ENCODE measurements at regions not wholly inside any gene's neighbourhood (a gene's known extent, or its start where the extent isn't known, plus 50 kb on each side); places are given as distances from the start of the nearest gene placed in this dataset.
"Not testable (repeated sequence)": the region's sequence is repeated elsewhere in the genome, so short reads cannot be mapped to it uniquely, and the experiment has no call there.

DNA sequence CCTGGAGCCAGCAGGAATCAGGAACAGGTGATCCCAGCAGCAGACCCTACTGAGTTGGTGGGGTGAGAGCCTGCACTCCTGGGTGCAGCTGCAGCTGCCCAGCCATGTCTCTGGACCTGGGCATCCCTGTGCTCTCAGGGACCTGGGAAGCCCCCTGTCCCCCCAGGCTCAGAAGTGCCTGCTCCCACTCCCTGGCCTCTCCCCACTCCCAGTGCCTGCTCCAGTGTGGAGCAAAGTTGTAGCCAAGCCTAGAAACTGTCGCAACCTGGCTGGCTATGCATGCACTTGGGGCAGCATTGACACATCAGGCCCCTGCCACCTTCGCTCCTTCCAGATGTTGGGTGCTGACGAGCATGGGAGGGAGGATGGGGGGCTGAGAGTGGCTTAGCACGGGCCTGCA lies 1124.7 kb upstream of the ACVR2A start:
- no peak for DNase-seq (ENCODE audit: low read depth in 2 of 2)

DNA sequence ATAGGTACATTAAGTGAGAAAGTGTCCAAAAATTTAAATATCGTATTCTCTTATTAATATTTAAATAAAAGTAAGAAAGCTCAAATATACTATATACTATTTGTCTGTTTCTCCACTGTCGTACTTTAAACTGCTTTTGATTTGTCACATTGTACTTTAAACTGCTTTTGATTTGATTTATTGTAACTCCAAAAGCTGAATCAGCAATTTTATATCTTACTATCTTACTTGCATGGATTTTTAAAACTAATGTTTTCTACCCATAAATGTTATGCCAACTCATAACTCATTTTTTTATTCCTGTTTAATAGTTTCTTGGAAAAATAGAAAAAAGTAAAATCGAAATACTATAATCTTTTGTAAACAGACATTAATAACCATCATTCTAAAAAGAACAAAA lies 1128.2 kb upstream of the ACVR2A start:
- no peak for DNase-seq (ENCODE audit: low read depth in 2 of 2)

DNA sequence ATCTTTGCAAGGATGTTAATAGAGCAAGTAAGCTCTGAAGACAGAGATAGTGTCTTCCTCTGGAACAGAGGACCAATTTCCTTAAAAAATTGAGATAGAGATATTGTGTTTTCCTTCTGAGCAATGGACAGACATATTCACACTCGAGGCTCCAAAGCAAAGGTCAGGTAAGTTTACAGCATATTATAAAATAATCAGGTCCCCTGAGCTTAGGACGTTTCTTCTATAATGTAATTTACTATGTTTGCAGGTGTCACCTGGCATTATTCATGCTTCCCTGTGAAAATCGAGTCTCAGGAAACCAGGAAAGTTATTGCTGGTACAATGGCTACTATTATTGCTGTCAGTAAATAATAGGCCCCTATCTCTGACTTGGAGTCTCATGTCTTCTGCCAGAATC lies 1135.8 kb upstream of the ACVR2A start:
- DNase-seq (ENCODE audit: low read depth in 2 of 2): no peak

DNA sequence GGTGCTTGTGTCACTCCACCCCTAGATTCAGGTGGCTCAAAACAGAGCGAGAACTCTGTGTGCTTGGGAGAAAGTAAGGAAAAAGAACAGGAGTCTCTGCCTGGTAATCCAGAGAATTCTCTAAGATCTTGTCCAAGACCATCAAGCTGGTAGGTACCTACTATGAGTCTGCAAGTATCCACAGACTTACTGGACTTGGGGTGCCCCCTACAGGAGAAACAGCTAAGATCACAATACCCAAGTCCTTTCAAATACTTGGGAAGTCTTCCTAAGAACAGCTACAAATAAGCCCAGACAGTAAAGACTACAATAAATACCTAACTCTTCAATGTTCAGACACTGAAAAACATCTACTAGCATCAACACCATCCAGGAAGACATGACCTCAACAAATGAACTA lies 1143.6 kb upstream of the ACVR2A start:
- no peak for DNase-seq (ENCODE audit: low read depth in 2 of 2)

DNA sequence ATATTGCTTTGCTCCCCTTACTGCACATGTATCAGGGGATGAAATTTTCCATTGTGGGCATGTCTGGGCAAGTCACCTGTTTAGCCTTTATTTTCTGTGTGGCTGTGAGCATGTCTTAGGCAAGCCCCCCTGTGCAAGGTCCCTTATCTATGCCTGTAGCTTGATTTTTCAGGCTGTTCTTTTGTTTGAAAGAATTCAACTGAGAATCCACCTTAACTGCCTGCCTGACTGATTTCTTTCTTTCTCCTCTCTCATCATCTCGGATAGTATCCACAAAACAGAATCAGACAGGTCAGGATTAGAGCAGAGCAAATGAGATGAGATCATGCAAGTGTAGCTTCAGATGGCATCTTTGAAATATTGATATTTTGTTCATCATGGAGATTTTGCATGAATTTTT lies 1147.5 kb upstream of the ACVR2A start:
- DNase-seq (ENCODE audit: low read depth in 2 of 2): no peak

DNA sequence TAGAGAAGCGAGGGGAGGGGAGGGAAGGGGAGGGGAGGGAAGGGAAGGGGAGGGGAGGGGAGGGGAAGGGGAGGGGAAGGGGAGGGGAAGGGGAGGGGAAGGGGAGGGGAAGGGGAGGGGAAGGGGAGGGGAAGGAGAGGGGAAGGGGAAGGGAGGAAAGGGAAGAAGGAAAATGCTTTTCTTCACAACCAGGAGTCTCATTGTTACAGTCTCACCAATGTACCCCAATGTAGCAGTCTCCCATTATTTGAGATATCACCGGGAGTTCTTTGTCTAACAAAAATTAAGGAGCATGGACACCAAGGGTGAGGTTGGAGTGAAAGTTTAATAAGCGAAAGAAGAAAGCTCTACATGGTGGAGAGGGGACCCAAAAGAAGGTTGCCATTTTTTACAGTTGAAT lies 1148.0 kb upstream of the ACVR2A start:
- not testable (repeated sequence) for DNase-seq (ENCODE audit: low read depth in 2 of 2)

DNA sequence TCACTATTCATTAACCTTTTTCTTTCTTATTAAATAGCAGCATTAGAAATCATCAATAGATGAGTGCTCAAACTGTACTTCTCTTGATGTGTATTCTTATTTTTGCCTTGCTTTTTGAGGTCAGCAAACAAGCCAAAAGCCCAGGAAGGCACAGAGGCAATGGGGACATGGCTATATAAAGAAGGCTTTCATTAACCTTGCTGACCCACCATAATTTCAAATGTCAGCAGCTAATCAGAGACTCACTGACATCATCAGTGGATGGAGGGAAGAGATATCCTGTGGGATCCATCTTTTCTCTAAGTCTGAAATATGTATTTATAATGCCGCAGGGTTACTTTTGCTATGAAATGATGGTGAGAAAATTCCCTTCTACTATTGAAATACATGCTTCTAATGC lies 1162.8 kb upstream of the ACVR2A start:
- no peak for DNase-seq (ENCODE audit: low read depth in 2 of 2)

- DNase-seq (ENCODE audit: low read depth in 2 of 2): no peak
These were observed 1166.3 kb upstream of the ACVR2A start for GRCh38 chr2:146678516-146678915.

GRCh38 chr2:146677280-146677679 lies 1167.5 kb upstream of the ACVR2A start:
- no peak for DNase-seq (ENCODE audit: low read depth in 2 of 2)

DNA sequence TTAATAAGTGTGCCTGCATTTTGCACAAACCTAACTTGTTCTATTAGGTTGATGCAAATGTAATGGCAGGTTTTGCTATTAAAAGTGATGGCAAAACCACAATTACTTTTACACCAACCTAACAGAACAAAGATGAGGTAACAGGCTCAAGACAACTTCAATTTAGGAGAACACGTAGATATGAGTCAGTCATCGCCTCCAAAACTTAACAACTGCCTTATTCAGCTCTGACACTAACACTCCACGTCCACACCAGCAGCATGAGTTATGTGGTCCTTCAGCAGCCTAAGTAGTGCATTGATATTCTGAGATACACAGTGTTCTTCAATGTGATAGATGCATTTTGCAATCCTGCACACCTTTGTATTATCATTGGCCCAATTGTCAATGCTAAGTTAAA lies 1175.1 kb upstream of the ACVR2A start:
- no peak for DNase-seq (ENCODE audit: low read depth in 2 of 2)

- DNase-seq (ENCODE audit: low read depth in 2 of 2): peak in 1 of 2 experiments; percentile 4
These were observed 1178.5 kb upstream of the ACVR2A start for GRCh38 chr2:146666340-146666739.

DNA sequence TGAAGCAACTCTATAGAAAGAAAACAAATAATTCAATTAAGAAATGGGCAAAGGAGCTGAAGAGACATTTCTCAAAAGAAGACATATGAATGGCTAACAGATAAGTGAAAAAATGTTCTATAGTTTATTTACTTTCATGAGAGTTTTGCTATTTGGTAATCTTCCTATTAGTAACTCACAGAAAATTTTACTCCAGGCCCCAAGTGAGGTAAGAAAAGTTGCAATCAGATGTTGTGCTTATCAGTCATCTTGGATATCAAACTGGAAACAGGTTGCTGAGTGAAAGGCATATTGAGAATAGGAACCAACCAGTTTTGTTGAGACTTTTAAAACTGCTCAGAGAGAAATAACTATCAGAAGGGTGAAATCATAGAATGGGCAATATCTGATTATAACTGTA lies 1179.0 kb upstream of the ACVR2A start:
- no peak for DNase-seq (ENCODE audit: low read depth in 2 of 2)

- peak; percentile 22 to 36 for DNase-seq (ENCODE audit: low read depth in 2 of 2)
These were observed 1183.2 kb upstream of the ACVR2A start for GRCh38 chr2:146661473-146662096.

DNA sequence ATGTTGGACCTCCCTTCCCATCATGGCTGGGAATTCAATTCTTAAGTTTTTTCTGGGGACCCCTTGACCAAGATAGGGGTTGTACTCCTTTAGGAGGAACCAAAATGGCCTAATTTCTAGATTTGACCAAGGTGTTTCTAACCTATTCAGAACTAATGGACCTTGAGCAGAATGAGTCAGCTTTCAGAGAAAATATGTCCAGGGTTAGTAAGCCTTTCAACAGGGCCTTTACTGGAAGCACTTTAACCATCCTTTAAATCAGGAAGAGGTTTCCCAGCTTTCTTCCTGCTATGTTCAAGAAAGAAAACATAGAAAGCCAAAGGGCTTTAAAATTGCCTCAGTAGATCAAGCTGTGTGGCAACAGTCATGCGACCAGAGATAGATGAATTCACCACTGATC lies 1184.9 kb upstream of the ACVR2A start:
- no peak for DNase-seq (ENCODE audit: low read depth in 2 of 2)

DNA sequence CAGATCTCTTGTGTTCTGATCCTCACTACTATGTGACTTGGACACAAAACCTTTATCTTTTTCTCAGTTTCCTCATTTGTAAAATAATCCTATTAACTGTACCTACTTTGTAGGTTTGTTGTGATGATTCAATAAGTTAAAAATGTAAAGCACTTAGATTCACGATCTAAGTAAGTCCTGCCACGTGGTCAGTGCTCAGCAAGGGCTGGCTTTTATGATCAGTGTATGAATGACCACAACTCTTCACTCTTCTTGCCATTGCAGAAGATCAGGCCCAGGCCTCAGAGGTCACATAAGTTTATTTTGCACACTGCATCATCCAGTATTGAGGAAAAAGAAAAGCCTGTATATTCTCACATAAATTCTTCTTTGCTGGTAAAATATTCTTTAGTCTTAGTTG lies 1192.5 kb upstream of the ACVR2A start:
- no peak for DNase-seq (ENCODE audit: low read depth in 2 of 2)

GRCh38 chr2:146651361-146651760 lies 1193.5 kb upstream of the ACVR2A start:
- DNase-seq (ENCODE audit: low read depth in 2 of 2): no peak

- no peak for DNase-seq (ENCODE audit: low read depth in 2 of 2)
These were observed 1202.8 kb upstream of the ACVR2A start for GRCh38 chr2:146642066-146642465.

DNA sequence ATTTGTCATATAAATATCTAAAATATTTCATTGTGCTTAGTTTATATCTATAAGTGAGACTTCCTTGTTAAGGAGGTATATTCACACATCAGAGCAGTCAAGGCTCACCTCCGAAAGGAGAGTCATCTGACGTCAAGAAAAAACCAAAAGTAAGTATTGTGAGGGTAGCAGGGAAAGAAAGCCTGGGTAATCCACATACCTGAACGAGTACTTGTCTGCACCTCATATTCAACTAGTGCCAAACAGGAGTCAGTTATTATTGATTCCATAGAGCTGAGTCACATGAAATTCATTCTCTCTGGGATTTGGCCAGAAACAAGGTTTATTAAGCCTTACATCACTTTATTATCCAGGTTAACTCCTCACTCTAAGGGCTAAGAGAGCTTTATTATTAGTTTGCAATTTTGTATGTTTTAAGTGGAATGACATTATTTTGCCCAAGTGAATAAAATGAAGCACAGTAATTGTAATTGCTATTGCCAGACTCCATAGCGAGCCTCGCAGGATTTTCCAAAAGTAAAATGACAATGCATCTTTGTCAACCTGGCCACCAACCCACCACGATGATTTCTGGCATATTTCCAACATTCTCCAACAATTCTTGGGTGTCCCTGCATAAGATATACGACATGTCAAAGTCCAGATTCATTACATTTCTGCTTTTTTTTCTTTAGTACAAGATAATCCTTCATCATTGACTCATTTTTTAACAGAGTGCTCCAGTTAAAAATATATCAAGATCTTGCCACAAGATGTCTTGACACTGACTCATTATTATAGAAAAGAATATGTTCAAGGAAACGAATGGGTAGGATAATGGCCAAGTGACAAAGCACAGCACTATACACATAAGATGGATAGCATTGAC lies 1210.4 kb upstream of the ACVR2A start:
- DNase-seq (ENCODE audit: low read depth in 2 of 2): peak; percentile 64 to 73

DNA sequence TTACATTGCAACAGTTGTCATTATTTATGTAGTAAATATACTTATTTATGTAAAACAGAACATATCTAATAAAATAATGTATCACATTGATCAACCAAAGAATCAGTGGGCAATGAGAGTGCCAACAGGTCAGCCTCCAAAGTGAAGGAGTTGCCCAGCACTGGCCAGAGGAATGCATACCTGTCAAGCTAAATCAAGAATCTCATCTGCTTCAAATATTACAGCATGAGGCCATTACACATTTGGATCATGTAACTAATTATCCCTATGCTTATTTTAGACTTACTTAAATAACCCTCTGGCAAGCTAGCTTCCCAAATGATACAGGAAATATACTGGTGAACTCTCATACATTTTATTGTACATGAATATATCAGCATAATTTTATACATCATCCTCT lies 1211.7 kb upstream of the ACVR2A start:
- no peak for DNase-seq (ENCODE audit: low read depth in 2 of 2)

GRCh38 chr2:146632707-146633106 lies 1212.1 kb upstream of the ACVR2A start:
- no peak for DNase-seq (ENCODE audit: low read depth in 2 of 2)

- no peak for DNase-seq (ENCODE audit: low read depth in 2 of 2)
These were observed 1220.2 kb upstream of the ACVR2A start for GRCh38 chr2:146624430-146625160.

- peak; percentile 55 for DNase-seq (ENCODE audit: low read depth in 2 of 2)
These were observed 1221.1 kb upstream of the ACVR2A start for GRCh38 chr2:146623771-146624170.

- DNase-seq (ENCODE audit: low read depth in 2 of 2): no peak
These were observed 1223.2 kb upstream of the ACVR2A start for GRCh38 chr2:146621656-146622055.
